OCI-LY7 (cell line): ENCODE measurements at regions not wholly inside any gene's neighbourhood (a gene's known extent, or its start where the extent isn't known, plus 50 kb on each side); places are given as distances from the start of the nearest gene placed in this dataset. TPM values are rescaled to one million over a fixed set of nuclear protein-coding genes. Genes with fewer than 3 reads are reported as not detected.

Experiments used
- BruUV-seq: library from RNA; stranded (reverse); fragments of 400-500 nt; replicated peaks from 2 replicates; lab custom pipeline; 2021; lab: Mats Ljungman, UMichigan
- CTCF ChIA-PET: fragments of 300-600 bp; sonication (Branson Sonifier 250); formaldehyde crosslinking; loops from one replicate; lab custom pipeline; 2022; ENCODE audit warnings: antibody characterized with exemption; ENCODE audit not compliant: unreplicated experiment; lab: Charles Lee
- POLR2A ChIA-PET: fragments of 300-600 bp; sonication (Branson Sonifier 250); formaldehyde crosslinking; loops from one replicate; lab custom pipeline; 2022; ENCODE audit warnings: antibody characterized with exemption; lab: Charles Lee
- DNase-seq: peaks from one replicate; pipeline ENCODE4 v3.0.0-alpha.2; 2015; ENCODE audit warnings: low spot score
- H2AFZ ChIP-seq: fragments of 200-600 bp; sonication (generic), shearing (Covaris generic); 2 replicates; pipeline ENCODE4 v1.6.1; 2014; ENCODE audit warnings: mild to moderate bottlenecking, antibody characterized with exemption, low read length, moderate library complexity
- H3K27ac ChIP-seq: fragments of 200-600 bp; sonication (generic); 2 replicates; pipeline ENCODE4 v1.5.1; 2014; ENCODE audit warnings: mixed run types, low read depth, mild to moderate bottlenecking, moderate library complexity, low read length, inconsistent platforms; ENCODE audit not compliant: poor library complexity, severe bottlenecking
- H3K36me3 ChIP-seq: fragments of 200-600 bp; sonication (generic); 2 replicates; pipeline ENCODE4 v1.6.1; 2014; ENCODE audit warnings: mild to moderate bottlenecking, antibody characterized with exemption, low read length, moderate library complexity, mixed read lengths; ENCODE audit not compliant: insufficient read depth
- H3K4me1 ChIP-seq: fragments of 200-600 bp; sonication (generic); 2 replicates; pipeline ENCODE4 v1.5.1; 2014; ENCODE audit warnings: mild to moderate bottlenecking, low read length; ENCODE audit not compliant: insufficient read depth, poor library complexity, severe bottlenecking
- H3K4me2 ChIP-seq: fragments of 200-600 bp; sonication (generic); 2 replicates; pipeline ENCODE4 v1.6.1; 2014; ENCODE audit warnings: mild to moderate bottlenecking, low read length
- H3K4me3 ChIP-seq: fragments of 200-600 bp; sonication (generic); 2 replicates; pipeline ENCODE4 v1.5.1; 2014; ENCODE audit warnings: mild to moderate bottlenecking, low read depth, low read length; ENCODE audit not compliant: poor library complexity, severe bottlenecking
- H3K79me2 ChIP-seq: fragments of 200-600 bp; sonication (generic); 2 replicates; pipeline ENCODE4 v1.6.1; 2016; ENCODE audit warnings: low read depth, mild to moderate bottlenecking, low read length, moderate library complexity, mixed read lengths; ENCODE audit not compliant: insufficient read depth
- H3K9me2 ChIP-seq: fragments of 200-600 bp; sonication (generic); 2 replicates; pipeline ENCODE4 v1.6.1; 2016; ENCODE audit warnings: mild to moderate bottlenecking, low read length, mixed read lengths; ENCODE audit not compliant: insufficient read depth
- H3K9me3 ChIP-seq: fragments of 200-600 bp; sonication (generic); 2 replicates; pipeline ENCODE4 v1.6.1; 2014; ENCODE audit warnings: mild to moderate bottlenecking, mixed run types, low read length, mixed read lengths
- H4K20me1 ChIP-seq: fragments of 200-600 bp; sonication (generic); 2 replicates; pipeline ENCODE4 v1.6.1; 2014; ENCODE audit warnings: mild to moderate bottlenecking, antibody characterized with exemption, low read length, moderate library complexity, mixed read lengths; ENCODE audit not compliant: insufficient read depth
- CTCF ChIP-seq: fragments of 200-600 bp; sonication (generic); conservative IDR thresholded peaks from 2 replicates; pipeline ENCODE4 v1.5.1; 2014; ENCODE audit warnings: mild to moderate bottlenecking, antibody characterized with exemption, low read length, moderate library complexity, mixed read lengths
- EZH2phosphoT487 ChIP-seq: fragments of 200-600 bp; sonication (generic); IDR thresholded peaks from 2 replicates; pipeline ENCODE4 v1.6.1; 2018; ENCODE audit warnings: low read depth, borderline replicate concordance, mild to moderate bottlenecking, mixed run types, antibody characterized with exemption, low read length, moderate library complexity, mixed read lengths
- intact Hi-C: fragments of 100-400 bp; cut with micrococcal nuclease; formaldehyde crosslinking; loops from one replicate; pipeline ENCODE4 v1.10.0; 2022; ENCODE audit not compliant: unreplicated experiment
- microRNA-seq: library from miRNA; unstranded; fragments of <30 nt; microRNA quantifications from one replicate; pipeline ENCODE4 v1.2.0, GENCODE V29; 2022; ENCODE audit warnings: borderline replicate concordance
- small RNA-seq: library from RNA; depleted of rRNA; stranded (forward); fragments of <200 nt; gene quantifications from one replicate; pipeline ENCODE3, GENCODE V24; 2014

- no peak overlapping the region for H3K4me2 ChIP-seq
- intact Hi-C loops = loop anchor here (10.0 kb wide), 1 partner anchor 310 kb away; no protein-coding TSS in a partner anchor
- no TSS peak for BruUV-seq
- H3K9me2 ChIP-seq = no peaks in the 10 kb centered on the region
- H3K36me3 ChIP-seq = no peaks in the 10 kb centered on the region
- no peak for DNase-seq
- H3K4me1 ChIP-seq = no peaks in the 10 kb centered on the region
- CTCF ChIA-PET = no interaction called here
- no peaks in the 10 kb centered on the region for H4K20me1 ChIP-seq
- H3K9me3 ChIP-seq = no peaks in the 10 kb centered on the region
- TF ChIP-seq CTCF = no peak
- no peak for TF ChIP-seq EZH2phosphoT487
- H3K27ac ChIP-seq = no peak overlapping the region
- no peak overlapping the region for H2AFZ ChIP-seq
- POLR2A ChIA-PET = no interaction called here
- H3K79me2 ChIP-seq = no peaks in the 10 kb centered on the region
- H3K4me3 ChIP-seq = no peak overlapping the region
These were observed 51.3 kb upstream of the WIPF3 start for GRCh38 chr7:29754874-29755490.

Small RNAs in the stretch of these regions (microRNA-seq; reads per million reads assigned to microRNA genes)
- 5.3 reads per million for gene MIR550A3

Small RNAs in the stretch of these regions (small RNA-seq; reads per million reads assigned to genes)
- gene MIR550A3 (not detected), gene TMSB4XP3 (not detected)
